Stimulated activated CD4-positive, alpha-beta T cell treated with anti-CD3 and anti-CD28 coated beads, Interleukin-15, amount 100 ng/mL, for 1 hour (primary cell): ENCODE measurements at regions not wholly inside any gene's neighbourhood (a gene's known extent, or its start where the extent isn't known, plus 50 kb on each side); places are given as distances from the start of the nearest gene placed in this dataset.
"Not testable (repeated sequence)": the region's sequence is repeated elsewhere in the genome, so short reads cannot be mapped to it uniquely, and the experiment has no call there.

Experiments used
- DNase-seq, 2 donors: peaks; one replicate each; pipeline ENCODE4 v3.0.0-alpha.2; 2020; ENCODE audit warnings: low read depth in 1 of 2, low spot score in 1 of 2

- DNase-seq, result no peak
Measured at GRCh38 chr15:77897896-77898406, 179.6 kb downstream of the TBC1D2B start.

- not testable (repeated sequence) for DNase-seq
Measured at GRCh38 chr15:77897113-77897895, 180.2 kb downstream of the TBC1D2B start.

- DNase-seq, result not testable (repeated sequence)
Measured at GRCh38 chr15:77896147-77897112, 181.1 kb downstream of the TBC1D2B start.

GRCh38 chr15:77895742-77896141, 181.8 kb downstream of the TBC1D2B start:
- DNase-seq, result no peak

GRCh38 chr15:77895145-77895544, 182.4 kb downstream of the TBC1D2B start:
- DNase-seq, result not testable (repeated sequence)

- not testable (repeated sequence) for DNase-seq
Measured at GRCh38 chr15:77893671-77894640, 183.6 kb downstream of the TBC1D2B start.

GRCh38 chr15:77893246-77893645, 184.3 kb downstream of the TBC1D2B start:
- not testable (repeated sequence) for DNase-seq

- no peak for DNase-seq
Measured at GRCh38 chr15:77892335-77892734, 185.2 kb downstream of the TBC1D2B start.

- DNase-seq, result not testable (repeated sequence)
Measured at GRCh38 chr15:77891862-77892261, 185.6 kb downstream of the TBC1D2B start.

- DNase-seq, result not testable (repeated sequence)
Measured at GRCh38 chr15:77890911-77891801, 186.4 kb downstream of the TBC1D2B start.

- not testable (repeated sequence) for DNase-seq
Measured at GRCh38 chr15:77889828-77890725, 187.4 kb downstream of the TBC1D2B start.

GRCh38 chr15:77889009-77889806, 188.3 kb downstream of the TBC1D2B start:
- no peak for DNase-seq

GRCh38 chr15:77887563-77888429, 189.7 kb downstream of the TBC1D2B start:
- DNase-seq, result not testable (repeated sequence)

- DNase-seq, result no peak
Measured at GRCh38 chr15:77886805-77887448, 190.6 kb downstream of the TBC1D2B start.

- not testable (repeated sequence) for DNase-seq
Measured at GRCh38 chr15:77885877-77886500, 191.5 kb downstream of the TBC1D2B start.

- DNase-seq, result not testable (repeated sequence)
Measured at GRCh38 chr15:77883012-77883411, 194.5 kb downstream of the TBC1D2B start.
